CD4-positive, alpha-beta T cell (primary cell): ENCODE measurements at regions not wholly inside any gene's neighbourhood (a gene's known extent, or its start where the extent isn't known, plus 50 kb on each side); places are given as distances from the start of the nearest gene placed in this dataset.

Source experiments
- ATAC-seq: fragments of 200-7000 bp; cut with Tn5 transposase; one replicate; pipeline ENCODE4 v1.10.0; 2022; ENCODE audit warnings: mild to moderate bottlenecking; ENCODE audit not compliant: poor library complexity
- CTCF ChIA-PET: fragments of 350-600 bp; sonication (Branson Sonifier 250); formaldehyde crosslinking; loops from one replicate; lab custom pipeline; 2021; ENCODE audit warnings: antibody characterized with exemption, inconsistent platforms; lab: Charles Lee
- POLR2A ChIA-PET: fragments of 350-600 bp; sonication (Branson Sonifier 250); formaldehyde crosslinking; loops from one replicate; lab custom pipeline; 2021; ENCODE audit warnings: antibody characterized with exemption, inconsistent platforms; lab: Charles Lee
- DNase-seq, 14 experiments: peaks; one replicate each; pipeline ENCODE4 v3.0.0-alpha.2; 2013 to 2020; ENCODE audit warnings: mixed read lengths in 2 of 14
- H3K27ac ChIP-seq, 2 donors: one replicate each; pipeline versions ENCODE4 v1.5.1 to v1.7.0; 2013; ENCODE audit warnings: low read length in 2 of 2, low read depth in 1 of 2, mild to moderate bottlenecking in 1 of 2
- H3K27me3 ChIP-seq, 2 experiments: 1 replicate in 1 of 2; 2 replicates in 1 of 2; pipeline versions ENCODE4 v1.6.1 to v1.7.0; 2013; ENCODE audit warnings: low read length in 2 of 2, control low read depth in 1 of 2, mild to moderate bottlenecking in 1 of 2, moderate library complexity in 1 of 2; ENCODE audit not compliant: insufficient read depth in 2 of 2, control insufficient read depth in 1 of 2
- H3K36me3 ChIP-seq: one replicate; pipeline ENCODE4 v1.6.1; 2013; ENCODE audit warnings: low read length, control low read depth; ENCODE audit not compliant: insufficient read depth
- H3K4me1 ChIP-seq: one replicate; pipeline ENCODE4 v1.6.1; 2013; ENCODE audit warnings: low read length, control low read depth; ENCODE audit not compliant: insufficient read depth
- H3K4me3 ChIP-seq: one replicate; pipeline ENCODE4 v1.5.1; 2013; ENCODE audit warnings: mild to moderate bottlenecking, low read length, moderate library complexity
- H3K9me3 ChIP-seq, 2 experiments: 1 replicate in 1 of 2; 2 replicates in 1 of 2; pipeline versions ENCODE4 v1.6.1 to v1.7.0; 2013; ENCODE audit warnings: low read length in 2 of 2, mild to moderate bottlenecking in 2 of 2, control low read depth in 1 of 2, moderate library complexity in 1 of 2; ENCODE audit not compliant: control insufficient read depth in 1 of 2, insufficient read depth in 1 of 2
- H3K27ac Mint-ChIP-seq: one replicate; pipeline ENCODE4 v1.8.0; 2020; ENCODE audit warnings: mixed read lengths
- H3K27me3 Mint-ChIP-seq: one replicate; pipeline ENCODE4 v1.8.0; 2021; ENCODE audit warnings: mixed read lengths
- H3K36me3 Mint-ChIP-seq: one replicate; pipeline ENCODE4 v1.8.0; 2021; ENCODE audit warnings: low read depth, mixed read lengths
- H3K4me1 Mint-ChIP-seq: one replicate; pipeline ENCODE4 v1.8.0; 2021; ENCODE audit warnings: low read depth, mixed read lengths
- H3K4me3 Mint-ChIP-seq: one replicate; pipeline ENCODE4 v1.8.0; 2020; ENCODE audit warnings: mild to moderate bottlenecking, mixed read lengths
- H3K9me3 Mint-ChIP-seq: one replicate; pipeline ENCODE4 v1.8.0; 2020; ENCODE audit warnings: mixed read lengths
- intact Hi-C, 2 experiments: fragments of 100-400 bp; cut with DNase I in 1 of 2; cut with micrococcal nuclease in 1 of 2; formaldehyde crosslinking; loops; one replicate each; pipeline versions ENCODE4 v1.15.1 to v1.9.0; 2023 to 2025; cut with DNase I, micrococcal nuclease
- TF ChIP-seq, protein P1 (sequence below): fragments of 200-600 bp; IDR thresholded peaks from one replicate; pipeline ENCODE4 v1.8.0; 2022; ENCODE audit warnings: antibody characterized with exemption, mild to moderate bottlenecking

DNA sequence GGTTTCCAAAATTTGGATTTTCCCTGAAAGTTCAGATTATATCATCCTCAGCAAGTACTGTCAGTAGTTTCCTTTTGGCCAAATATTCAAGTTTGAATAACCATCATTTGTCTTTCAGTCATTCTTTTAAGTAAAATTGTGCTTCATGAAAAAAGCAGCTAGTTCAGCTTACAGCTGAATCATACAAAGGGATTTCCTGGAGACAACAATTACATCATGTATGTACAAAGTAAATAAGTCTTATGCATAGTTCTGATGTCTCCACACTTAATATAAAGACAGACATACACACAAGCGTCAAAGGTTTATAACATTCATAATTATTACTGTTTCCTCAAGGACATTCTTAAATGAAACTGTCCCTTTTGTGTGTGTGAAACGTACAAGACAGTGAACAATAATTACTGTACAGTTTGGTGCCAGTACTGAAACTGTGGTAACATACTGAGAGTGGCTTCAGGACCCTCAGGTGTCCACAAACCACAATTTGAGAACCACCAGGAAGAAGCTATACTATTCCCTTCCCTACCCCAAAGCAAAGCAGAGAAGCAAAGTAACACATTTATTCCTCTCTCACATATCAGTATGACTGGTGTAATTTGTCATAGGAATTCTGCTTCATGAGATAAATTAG is 746.6 kb downstream of the TAF11L14 start:
- ATAC-seq (no peak), DNase-seq (no peak)
- H3K4me3 ChIP-seq = no peak overlapping the region
- TF ChIP-seq, protein P1, sequence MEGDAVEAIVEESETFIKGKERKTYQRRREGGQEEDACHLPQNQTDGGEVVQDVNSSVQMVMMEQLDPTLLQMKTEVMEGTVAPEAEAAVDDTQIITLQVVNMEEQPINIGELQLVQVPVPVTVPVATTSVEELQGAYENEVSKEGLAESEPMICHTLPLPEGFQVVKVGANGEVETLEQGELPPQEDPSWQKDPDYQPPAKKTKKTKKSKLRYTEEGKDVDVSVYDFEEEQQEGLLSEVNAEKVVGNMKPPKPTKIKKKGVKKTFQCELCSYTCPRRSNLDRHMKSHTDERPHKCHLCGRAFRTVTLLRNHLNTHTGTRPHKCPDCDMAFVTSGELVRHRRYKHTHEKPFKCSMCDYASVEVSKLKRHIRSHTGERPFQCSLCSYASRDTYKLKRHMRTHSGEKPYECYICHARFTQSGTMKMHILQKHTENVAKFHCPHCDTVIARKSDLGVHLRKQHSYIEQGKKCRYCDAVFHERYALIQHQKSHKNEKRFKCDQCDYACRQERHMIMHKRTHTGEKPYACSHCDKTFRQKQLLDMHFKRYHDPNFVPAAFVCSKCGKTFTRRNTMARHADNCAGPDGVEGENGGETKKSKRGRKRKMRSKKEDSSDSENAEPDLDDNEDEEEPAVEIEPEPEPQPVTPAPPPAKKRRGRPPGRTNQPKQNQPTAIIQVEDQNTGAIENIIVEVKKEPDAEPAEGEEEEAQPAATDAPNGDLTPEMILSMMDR = no peak
- no peaks in the 10 kb centered on the region for H3K27me3 ChIP-seq
- Mint-ChIP-seq H3K9me3 (no peaks in the 10 kb centered on the region), H3K27me3 (no peaks in the 10 kb centered on the region), H3K27ac (no peak overlapping the region), H3K36me3 (no peaks in the 10 kb centered on the region), H3K4me3 (no peak overlapping the region), H3K4me1 (no peaks in the 10 kb centered on the region)
- intact Hi-C loops = no loop called here
- CTCF ChIA-PET = no interaction called here
- POLR2A ChIA-PET = no interaction called here
- no peaks in the 10 kb centered on the region for H3K4me1 ChIP-seq
- no peaks in the 10 kb centered on the region for H3K36me3 ChIP-seq
- no peak overlapping the region for H3K27ac ChIP-seq
- H3K9me3 ChIP-seq = no peaks in the 10 kb centered on the region

- intact Hi-C loops = loop anchor here in 1 of 2 experiments (10.0 kb wide), 1 partner anchor 311 kb away; no protein-coding TSS in a partner anchor
- no peak overlapping the region for H3K27ac ChIP-seq
- Mint-ChIP-seq H3K27me3 (no peaks in the 10 kb centered on the region), H3K4me3 (no peak overlapping the region), H3K36me3 (no peaks in the 10 kb centered on the region), H3K27ac (no peak overlapping the region), H3K9me3 (no peaks in the 10 kb centered on the region), H3K4me1 (no peaks in the 10 kb centered on the region)
- no peaks in the 10 kb centered on the region for H3K4me1 ChIP-seq
- H3K27me3 ChIP-seq = no peaks in the 10 kb centered on the region
- ChIA-PET POLR2A (no interaction called here), CTCF (no interaction called here)
- H3K4me3 ChIP-seq = no peak overlapping the region
- DNase-seq (peak in 12 of 14 experiments; percentile 1 to 35 (median 10)), ATAC-seq (no peak)
- no peaks in the 10 kb centered on the region for H3K36me3 ChIP-seq
- TF ChIP-seq, protein P1 = peak; percentile 42
- no peaks in the 10 kb centered on the region for H3K9me3 ChIP-seq
These were observed 759.5 kb downstream of the TAF11L14 start for GRCh38 chr5:18393565-18394442.

- Mint-ChIP-seq H3K4me1 (no peaks in the 10 kb centered on the region), H3K27me3 (no peaks in the 10 kb centered on the region), H3K27ac (no peak overlapping the region), H3K9me3 (no peaks in the 10 kb centered on the region), H3K36me3 (no peaks in the 10 kb centered on the region), H3K4me3 (no peak overlapping the region)
- TF ChIP-seq, protein P1 = no peak
- H3K9me3 ChIP-seq = no peaks in the 10 kb centered on the region
- no peaks in the 10 kb centered on the region for H3K4me1 ChIP-seq
- DNase-seq (no peak), ATAC-seq (no peak)
- ChIA-PET CTCF (no interaction called here), POLR2A (no interaction called here)
- H3K27ac ChIP-seq = no peak overlapping the region
- intact Hi-C loops = loop anchor here in 1 of 2 experiments (10.0 kb wide), 1 partner anchor 310 kb away; no protein-coding TSS in a partner anchor
- H3K27me3 ChIP-seq = no peaks in the 10 kb centered on the region
- no peak overlapping the region for H3K4me3 ChIP-seq
- H3K36me3 ChIP-seq = no peaks in the 10 kb centered on the region
These were observed 760.2 kb downstream of the TAF11L14 start for GRCh38 chr5:18394443-18394804.
